NCI-H2107 treated with DMSO at 0.1 percent for 48 hours (cell line): ENCODE measurements at regions not wholly inside any gene's neighbourhood (a gene's known extent, or its start where the extent isn't known, plus 50 kb on each side); places are given as distances from the start of the nearest gene placed in this dataset.
"Not testable (repeated sequence)": the region's sequence is repeated elsewhere in the genome, so short reads cannot be mapped to it uniquely, and the experiment has no call there.

Source experiments
- DNase-seq: peaks from one replicate; lab custom pipeline; 2025; ENCODE audit not compliant: unreplicated experiment; lab: John Stamatoyannopoulos, UW

DNA sequence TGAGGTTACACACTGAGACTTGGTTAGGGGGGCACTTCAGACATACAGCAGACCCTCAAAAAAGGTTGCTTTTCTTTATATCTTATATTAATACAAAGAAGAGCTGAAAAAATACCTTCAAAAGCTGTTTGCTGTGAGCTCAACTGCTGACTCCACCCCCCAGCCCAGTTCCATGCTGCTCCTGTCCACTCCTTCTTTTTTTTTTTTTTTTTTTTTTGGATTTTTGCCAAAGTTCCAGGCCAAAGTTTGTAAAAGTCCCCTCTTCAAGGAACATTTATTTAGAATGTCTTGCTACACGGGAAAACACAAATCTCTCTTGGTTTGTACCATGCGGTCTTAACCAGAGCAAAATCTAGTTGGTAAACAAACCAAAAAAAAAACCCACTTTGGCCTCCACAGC lies 85.3 kb upstream of the AKAP12 start:
- no peak for DNase-seq

DNA sequence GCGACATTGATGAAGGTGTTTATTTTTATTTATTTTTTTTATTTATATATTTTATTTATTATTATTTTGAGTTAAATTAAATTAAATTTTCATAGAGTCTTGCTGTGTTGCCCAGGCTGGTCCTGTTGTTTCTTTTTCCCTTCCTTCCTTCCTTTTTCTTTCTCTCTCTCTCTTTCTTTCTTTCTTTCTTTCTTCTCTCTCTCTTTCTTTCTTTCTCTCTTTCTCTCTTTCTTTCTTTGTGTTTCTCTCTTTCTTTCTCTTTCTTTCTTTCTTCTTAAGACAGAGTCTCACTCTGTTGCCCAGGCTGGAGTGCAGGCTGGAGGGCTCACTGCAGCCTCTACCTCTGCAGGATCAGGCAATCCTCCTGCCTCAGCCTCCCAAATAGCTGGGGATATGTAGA lies 84.7 kb upstream of the AKAP12 start:
- no peak for DNase-seq

DNA sequence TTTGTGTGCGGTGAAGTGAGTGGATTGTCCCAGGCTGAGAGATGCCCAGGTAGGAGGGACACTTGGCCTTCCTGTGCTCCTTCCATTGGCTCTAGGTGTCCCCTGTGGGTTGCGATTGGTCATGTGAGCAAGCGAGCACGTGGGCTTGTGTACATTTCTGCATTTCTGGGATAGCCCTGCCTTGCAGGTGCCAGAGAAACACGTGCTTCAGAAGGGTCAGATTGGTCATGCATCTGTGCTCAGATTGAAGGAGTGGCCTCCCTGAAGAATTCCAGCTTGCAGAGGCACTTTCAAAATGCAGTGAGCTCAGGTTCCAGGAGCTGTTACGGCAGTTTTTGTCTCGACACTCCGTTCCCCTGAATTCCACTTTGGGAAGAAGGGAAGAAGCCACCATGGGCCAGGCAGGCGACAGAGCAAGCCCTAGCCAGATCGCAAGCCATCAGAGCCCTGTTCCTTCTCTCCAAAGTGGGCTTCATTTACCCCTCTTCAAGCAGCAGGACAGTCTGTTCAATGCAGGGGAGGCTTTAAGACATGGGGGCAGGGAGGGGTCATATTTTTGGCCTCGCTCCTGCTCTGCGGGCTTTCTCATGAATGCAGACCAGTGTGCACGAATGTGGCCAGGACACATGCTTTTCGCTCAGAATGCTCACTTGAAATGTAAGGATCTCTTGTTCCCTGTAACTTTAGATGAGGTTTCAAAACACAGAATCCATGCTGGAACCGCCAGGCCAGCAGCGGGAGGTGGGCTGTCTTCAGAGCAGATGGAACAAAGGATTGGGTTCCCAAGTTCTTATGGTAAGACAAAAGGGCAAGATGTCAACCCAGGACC lies 78.6 kb upstream of the AKAP12 start:
- peak; percentile 76 for DNase-seq

DNA sequence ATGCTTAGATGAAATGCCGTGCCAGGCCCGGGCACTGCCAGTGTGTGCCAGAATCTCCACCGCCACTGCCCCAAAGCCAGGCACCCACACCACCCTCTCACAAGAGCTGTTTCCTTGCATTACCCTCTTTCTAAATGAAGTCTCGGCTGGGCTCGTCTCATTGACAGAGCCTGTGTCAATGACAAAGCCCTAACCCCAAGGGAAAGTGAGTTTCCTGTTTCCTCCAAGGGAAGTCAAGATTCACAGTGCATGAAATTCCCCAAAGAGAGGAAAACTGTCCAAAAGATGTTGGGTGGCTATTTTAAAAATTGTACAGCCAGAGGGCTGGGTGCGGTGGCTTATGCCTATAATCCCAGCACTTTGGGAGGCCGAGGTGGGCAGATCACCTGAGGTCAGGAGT lies 75.4 kb upstream of the AKAP12 start:
- no peak for DNase-seq

DNA sequence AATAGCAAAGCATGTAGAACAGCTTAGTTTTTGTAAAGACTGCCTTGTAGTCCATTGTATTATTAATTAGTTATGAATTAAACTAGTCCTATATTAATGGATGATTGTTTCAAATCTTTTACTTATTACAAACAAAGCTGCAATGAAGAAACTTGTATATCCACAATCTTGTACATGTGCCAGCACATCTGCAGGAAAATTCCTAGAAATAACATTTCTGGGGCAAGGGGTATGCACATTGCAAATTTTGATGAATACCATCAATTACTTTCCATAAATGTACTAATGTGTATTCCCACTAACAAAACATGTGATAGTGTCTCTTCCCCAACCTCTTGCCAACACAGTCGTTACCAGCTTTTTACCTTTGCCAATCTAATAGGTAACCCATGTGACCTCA lies 73.6 kb upstream of the AKAP12 start:
- no peak for DNase-seq

DNA sequence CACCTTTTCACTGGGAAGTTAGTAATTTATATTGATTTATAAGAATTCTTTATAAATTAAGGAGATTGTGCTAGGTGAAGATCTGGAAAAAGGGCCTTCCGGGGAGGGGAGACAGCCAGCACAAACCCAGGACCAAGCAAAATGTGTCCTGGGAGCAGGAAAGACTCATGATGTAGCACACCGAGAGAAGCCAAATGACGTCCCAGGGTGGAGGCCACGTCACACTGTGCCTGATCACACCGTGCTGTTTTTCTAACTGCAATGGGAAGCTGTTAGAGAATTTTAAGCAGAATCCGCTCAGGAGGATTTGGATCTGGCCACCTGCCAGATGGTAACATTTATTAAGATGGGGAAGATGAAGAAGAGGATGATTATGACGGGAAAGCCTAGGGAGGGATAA lies 72.7 kb upstream of the AKAP12 start:
- DNase-seq = no peak

DNA sequence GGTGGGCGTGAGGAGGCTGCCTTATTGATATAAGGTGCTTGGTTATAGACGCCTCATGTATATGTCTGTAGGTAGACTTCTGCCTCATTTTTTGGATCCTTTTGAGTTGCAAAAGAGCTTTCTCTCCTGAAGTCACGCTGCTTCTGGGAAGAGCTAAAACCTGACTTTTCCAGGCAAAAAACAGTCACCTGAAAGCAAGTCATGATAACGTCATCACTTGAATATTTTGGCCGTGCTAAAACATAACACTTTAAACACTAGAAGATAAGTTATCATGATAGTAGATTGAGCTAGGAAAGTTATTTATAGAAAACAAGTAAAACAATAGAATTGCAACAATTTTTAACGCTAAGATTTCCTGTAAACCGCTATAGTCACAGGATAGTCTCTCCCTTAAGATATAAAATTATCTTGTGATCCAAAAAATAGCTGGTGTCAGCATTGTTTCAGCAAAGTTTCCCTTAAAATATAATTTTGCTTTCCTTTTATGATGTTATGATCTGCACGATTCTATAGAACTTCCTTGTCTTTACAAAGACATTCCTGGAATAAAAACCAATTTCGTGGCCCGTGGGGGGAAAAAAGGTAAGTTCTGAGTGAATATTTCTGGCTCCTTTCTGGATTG lies 69.0 kb upstream of the AKAP12 start:
- no peak for DNase-seq

DNA sequence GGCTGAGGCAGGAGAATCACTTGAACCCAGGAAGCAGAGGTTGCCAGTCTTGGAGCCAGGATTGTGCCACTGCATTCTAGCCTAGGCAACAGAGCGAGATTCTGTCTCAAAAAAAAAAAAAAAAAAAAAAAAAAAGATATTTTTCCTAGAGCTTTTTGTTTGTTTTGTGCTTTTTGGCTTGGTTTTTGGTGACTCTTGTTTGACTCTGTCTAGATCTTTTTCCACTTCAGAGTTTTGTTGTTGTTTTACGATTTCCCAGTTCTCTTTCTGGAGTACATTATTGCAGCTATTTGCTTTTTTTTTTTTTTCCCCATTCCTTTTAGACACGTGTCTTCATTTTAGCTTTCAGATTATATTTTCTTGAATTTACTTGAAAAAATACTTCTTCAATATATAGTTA lies 67.0 kb upstream of the AKAP12 start:
- no peak for DNase-seq

DNA sequence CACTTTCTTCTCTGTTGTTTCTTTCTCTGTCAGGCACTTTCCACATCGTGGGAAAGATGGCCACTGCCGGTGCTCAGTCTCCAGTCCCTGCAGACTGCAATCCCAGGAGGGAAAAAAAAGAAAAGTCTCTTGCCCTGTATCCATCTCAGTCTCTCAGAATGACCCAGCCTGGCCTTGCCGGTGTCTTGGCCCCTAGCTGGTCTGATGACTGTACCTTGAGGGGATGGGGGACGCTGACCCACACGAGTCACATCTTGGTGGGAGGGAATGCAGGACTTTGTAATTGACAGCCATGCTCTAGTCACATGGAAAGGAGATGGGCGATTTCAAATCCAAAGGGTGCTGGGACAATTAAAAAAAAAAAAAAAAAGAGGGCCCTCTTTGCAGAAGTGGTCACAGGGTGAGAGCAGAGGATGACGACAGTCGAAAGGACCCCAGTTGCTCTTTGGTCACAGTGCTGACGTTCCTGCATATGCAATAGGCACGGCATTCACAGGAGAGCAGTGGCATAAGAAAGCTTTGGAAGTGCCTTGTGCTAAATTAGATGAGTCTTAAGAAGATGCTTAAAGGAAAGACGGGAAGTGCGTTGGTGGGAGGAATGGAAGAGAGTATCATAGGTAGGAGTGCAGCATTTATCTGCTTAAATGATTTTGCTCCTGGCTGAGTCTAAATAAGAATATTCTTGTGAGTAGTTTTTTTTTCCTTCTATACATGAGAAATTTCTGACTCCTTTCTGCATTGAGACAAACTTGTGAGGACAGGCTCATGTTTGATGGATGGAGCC lies 63.9 kb upstream of the AKAP12 start:
- no peak for DNase-seq

DNA sequence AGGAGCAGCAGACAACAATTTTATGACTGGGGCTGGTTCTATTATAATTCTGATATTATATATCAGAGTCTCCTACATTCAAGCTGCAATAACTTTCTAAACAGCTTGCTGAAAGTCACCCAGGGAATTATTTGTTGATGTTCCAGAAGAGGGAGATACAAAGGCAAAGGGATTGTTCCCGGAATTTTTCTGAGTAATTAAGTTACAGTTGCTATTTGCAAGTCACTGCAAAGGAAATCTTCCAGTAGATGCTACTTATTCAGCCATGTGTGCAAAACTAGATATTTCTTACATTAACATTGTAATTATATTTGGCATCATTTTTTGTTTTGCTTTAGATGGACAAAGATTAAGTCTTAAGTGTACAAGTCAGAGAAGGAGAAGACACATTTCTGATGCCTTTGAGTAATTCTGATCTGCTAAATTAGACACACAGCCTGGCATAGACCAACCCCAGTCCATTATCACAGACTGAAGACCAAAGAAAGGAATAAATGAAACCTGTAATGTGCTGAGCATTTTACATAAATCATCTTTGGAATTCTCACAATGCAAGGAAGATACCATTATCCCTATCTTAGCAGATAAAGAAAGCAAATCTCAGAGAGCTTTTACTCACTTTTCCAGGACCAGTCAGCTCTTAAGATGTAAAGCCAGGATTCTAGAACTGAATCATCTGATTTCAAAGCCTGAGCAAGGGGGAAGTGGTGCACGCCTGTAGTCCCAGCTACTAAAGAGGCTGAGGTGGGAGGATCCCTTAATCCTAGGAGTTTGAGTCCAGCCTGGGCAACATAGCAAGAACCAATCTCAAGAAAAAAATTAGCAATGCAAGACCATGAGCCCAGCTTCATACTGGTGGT lies 62.6 kb upstream of the AKAP12 start:
- DNase-seq = no peak

DNA sequence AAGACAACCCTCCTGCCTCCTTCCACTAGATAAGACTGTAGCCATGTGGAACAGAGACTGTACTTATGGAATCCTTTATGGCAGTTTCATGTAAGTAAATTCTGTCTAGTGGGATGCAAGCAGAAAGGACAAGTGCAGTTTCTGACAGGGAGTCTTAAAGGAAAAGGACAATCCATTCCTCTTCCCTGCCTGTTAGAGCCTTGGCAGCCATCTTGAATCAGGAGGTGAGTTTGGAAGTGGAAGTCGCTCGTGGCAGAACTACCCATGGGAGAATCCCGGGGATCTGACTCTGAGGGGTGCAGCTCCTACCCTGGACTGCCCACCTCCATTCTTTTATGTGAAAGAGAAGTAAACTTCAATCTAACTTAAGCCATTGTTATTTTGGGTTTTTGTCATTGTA lies 61.4 kb upstream of the AKAP12 start:
- DNase-seq = no peak

DNA sequence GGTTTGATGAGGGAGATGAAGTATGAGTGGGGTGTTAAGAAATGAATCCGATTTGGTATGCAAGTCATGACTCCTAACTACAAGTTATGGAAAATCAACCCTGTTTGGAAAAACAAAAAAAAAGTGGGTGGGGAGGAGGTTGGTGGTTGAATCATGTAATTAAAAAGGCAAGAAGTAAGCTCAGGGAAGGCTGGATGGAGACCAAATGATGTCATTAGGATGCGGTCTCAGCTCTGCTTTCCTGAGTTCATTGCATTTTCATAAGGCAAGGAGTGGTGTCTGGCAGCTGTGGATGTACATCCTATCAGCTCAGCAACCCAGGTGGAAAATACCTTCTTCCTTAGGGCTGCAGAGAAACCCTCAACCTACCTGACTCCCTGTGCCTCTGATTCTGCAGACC lies 60.4 kb upstream of the AKAP12 start:
- no peak for DNase-seq

DNA sequence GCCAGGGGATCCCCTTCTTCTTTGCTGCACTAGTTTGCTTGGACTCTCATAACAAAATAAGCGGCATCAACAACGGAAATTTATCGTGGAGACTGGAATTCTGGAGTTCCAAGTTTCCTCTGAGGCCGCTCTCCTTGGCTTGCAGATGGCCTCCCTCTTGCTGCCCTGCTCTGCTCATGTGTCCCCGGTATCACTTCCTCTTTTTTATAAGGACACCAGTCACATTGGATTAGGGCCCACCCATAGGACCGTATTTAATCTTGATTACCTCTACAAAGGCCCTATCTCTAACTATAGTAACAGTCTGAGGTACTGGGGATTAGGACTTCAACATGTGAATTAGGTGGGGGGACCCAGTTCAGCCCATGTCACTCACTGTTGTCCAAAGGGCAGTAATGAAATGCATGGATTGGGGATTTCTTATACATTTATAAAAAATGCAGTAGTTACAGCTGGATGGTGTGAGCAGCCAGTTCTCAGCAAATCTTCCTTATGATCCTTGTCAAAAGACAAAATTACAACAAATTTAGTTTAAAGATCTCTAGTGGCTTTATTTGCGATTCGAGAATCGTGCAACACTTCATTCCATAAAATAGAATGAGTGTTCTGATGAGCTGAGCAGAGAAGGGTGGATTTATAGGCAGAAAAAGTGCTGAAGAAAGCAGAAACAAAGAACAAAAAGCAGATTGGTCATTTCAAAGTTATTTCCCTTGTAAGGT lies 59.3 kb upstream of the AKAP12 start:
- DNase-seq = no peak

DNA sequence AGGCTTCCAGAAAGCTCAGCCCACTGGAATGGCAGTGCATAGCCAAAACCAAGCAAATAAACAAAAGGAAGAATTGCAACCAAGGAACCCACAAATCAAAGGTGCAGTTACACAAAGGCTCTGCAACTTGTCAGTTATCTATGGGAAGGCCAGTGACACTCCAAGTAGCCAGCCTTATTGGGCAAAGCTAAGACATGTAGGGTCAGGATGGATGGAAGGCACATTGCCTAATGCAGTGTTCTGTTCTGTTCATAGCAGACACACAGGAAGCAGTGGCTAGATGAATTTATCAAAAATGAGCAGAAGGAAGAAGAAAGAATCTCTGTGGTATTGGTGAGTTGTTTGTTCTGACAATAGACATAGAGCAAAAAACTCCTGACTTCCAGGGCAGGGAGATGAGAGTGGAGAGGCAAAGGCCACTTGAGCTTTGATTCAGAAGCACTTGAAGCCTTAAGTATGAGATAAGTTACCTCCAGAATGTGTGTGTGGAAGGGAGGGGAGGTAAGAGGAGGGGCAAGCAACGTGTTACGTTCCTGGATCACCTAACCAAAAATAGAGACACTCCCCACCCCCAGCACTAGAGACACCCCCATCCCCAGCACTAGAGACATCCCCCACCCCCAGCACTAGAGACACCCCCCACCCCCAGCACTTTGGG lies 57.9 kb upstream of the AKAP12 start:
- peak; percentile 3 for DNase-seq

DNA sequence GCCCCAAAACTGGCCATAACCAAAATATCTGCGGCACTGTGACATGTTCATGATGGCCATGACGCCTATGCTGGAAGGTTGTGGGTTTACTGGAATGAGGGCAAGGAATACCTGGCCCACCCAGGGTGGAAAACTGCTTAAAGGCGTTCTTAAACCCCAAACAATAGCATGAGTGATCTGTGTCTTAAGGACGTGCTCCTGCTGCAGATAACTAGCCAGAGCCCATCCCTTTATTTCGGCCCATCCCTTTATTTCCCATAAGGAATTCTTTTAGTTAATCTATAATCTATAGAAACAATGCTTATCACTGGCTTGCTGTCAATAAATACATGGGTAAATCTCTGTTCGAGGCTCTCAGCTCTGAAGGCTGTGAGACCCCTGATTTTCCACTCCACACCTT lies 56.8 kb upstream of the AKAP12 start:
- DNase-seq = not testable (repeated sequence)

DNA sequence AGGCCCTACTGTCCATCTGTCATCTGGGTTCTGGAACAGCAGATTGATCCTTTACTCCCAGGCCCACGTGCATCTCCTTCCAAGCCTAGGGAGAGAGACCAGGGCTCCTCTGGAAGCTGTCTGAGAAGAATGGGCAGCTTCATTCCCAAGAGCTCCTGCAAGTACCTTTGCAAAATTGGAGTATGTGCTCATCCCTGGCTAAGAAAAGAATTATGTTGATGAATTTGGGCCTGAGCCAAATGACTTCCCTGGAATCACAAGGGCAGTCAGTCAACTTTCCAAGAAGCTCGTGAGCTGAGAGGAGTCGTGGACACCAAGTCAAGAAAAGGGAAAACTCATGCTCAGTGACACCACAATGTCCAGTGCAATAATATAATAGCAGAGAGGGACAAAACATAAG lies 54.6 kb upstream of the AKAP12 start:
- no peak for DNase-seq

DNA sequence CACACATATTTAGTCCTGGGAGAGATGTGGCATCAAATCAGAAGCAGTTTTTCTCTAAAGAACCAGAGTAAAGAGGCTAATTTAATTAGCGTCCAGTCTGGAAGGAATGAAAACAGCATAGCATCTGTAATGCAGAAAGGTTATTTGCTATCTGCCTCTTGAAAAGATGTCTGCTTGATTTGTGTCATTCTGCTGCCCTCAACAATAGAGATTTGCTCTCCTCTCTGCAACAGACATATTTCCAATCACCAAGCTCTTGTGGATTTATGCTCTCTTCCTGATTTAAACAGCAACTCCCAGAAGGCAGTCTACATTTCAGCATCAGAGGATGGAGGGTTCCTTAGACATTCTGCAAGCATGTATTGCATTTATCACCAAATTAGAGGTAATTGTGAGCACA lies 53.5 kb upstream of the AKAP12 start:
- DNase-seq = no peak

DNA sequence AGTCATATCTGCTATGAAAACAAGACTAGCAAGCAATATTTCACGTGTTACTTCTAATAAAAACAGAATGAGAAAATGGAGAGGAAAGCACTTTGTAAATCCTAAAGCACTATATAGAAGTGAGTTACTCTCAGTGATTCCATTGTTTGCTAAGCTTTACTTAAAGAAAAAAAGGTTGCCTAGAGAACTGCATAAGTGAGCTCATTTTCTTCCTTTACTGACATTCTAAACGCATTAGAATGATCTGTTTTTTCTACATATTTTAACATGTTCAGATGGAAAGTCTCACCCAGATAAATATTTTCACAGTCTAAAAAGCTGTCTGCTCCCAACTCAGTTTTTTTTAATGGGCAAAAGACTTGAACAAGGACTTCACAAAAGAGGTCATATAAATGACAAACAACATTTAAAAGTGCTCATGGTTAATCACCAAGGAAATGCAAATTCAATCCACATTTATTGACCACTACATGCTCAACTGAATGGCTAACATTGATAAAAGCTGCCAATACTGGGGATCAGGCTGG lies 52.9 kb upstream of the AKAP12 start:
- DNase-seq = no peak
